ENCODE measurements at regions not wholly inside any gene's neighbourhood (a gene's known extent, or its start where the extent isn't known, plus 50 kb on each side); places are given as distances from the start of the nearest gene placed in this dataset.

DNA sequence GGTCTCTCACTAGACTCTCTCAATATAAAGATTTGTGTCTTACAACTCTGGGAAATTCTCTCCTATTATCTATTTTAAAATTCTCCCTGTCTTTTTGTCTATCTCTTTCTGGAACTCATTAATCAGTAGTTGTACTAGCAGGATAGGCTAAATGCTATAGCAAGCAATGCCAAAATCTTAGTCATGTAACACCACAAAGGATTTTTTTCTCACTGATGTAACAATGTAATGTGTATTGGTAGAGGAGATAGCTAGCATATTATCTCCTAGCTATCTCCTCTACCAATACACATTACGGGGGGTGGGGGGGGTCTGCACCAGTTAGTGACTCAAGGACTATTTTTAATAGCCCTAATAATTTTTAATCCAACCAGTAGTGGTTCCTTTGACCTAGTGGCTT lies 225.4 kb downstream of the KLHL28 start:
- TF ChIP-seq, protein P1, sequence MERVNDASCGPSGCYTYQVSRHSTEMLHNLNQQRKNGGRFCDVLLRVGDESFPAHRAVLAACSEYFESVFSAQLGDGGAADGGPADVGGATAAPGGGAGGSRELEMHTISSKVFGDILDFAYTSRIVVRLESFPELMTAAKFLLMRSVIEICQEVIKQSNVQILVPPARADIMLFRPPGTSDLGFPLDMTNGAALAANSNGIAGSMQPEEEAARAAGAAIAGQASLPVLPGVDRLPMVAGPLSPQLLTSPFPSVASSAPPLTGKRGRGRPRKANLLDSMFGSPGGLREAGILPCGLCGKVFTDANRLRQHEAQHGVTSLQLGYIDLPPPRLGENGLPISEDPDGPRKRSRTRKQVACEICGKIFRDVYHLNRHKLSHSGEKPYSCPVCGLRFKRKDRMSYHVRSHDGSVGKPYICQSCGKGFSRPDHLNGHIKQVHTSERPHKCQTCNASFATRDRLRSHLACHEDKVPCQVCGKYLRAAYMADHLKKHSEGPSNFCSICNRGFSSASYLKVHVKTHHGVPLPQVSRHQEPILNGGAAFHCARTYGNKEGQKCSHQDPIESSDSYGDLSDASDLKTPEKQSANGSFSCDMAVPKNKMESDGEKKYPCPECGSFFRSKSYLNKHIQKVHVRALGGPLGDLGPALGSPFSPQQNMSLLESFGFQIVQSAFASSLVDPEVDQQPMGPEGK (CRISPR knock-in tag; IDR thresholded peaks at IDR 0.05; ENCODE audit: borderline replicate concordance): no peak
- TF ChIP-seq ZNF565 (CRISPR knock-in tag; conservative IDR thresholded peaks at IDR 0.05; ENCODE audit: low read depth): no peak
- TF ChIP-seq ISL1 (CRISPR knock-in tag; IDR thresholded peaks at IDR 0.05): no peak
- no peak for TF ChIP-seq ZFP30 (CRISPR knock-in tag; IDR thresholded peaks at IDR 0.05)
- TF ChIP-seq GLIS3 (CRISPR knock-in tag; IDR thresholded peaks at IDR 0.05): no peak
- TF ChIP-seq, protein P2, sequence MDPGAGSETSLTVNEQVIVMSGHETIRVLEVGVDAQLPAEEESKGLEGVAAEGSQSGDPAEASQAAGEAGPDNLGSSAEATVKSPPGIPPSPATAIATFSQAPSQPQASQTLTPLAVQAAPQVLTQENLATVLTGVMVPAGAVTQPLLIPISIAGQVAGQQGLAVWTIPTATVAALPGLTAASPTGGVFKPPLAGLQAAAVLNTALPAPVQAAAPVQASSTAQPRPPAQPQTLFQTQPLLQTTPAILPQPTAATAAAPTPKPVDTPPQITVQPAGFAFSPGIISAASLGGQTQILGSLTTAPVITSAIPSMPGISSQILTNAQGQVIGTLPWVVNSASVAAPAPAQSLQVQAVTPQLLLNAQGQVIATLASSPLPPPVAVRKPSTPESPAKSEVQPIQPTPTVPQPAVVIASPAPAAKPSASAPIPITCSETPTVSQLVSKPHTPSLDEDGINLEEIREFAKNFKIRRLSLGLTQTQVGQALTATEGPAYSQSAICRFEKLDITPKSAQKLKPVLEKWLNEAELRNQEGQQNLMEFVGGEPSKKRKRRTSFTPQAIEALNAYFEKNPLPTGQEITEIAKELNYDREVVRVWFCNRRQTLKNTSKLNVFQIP (CRISPR knock-in tag; IDR thresholded peaks at IDR 0.05; ENCODE audit: borderline replicate concordance, low read depth): no peak
- no peak for TF ChIP-seq ARNTL (CRISPR knock-in tag; IDR thresholded peaks at IDR 0.05; ENCODE audit: borderline replicate concordance, low read depth)
- TF ChIP-seq, protein P3, sequence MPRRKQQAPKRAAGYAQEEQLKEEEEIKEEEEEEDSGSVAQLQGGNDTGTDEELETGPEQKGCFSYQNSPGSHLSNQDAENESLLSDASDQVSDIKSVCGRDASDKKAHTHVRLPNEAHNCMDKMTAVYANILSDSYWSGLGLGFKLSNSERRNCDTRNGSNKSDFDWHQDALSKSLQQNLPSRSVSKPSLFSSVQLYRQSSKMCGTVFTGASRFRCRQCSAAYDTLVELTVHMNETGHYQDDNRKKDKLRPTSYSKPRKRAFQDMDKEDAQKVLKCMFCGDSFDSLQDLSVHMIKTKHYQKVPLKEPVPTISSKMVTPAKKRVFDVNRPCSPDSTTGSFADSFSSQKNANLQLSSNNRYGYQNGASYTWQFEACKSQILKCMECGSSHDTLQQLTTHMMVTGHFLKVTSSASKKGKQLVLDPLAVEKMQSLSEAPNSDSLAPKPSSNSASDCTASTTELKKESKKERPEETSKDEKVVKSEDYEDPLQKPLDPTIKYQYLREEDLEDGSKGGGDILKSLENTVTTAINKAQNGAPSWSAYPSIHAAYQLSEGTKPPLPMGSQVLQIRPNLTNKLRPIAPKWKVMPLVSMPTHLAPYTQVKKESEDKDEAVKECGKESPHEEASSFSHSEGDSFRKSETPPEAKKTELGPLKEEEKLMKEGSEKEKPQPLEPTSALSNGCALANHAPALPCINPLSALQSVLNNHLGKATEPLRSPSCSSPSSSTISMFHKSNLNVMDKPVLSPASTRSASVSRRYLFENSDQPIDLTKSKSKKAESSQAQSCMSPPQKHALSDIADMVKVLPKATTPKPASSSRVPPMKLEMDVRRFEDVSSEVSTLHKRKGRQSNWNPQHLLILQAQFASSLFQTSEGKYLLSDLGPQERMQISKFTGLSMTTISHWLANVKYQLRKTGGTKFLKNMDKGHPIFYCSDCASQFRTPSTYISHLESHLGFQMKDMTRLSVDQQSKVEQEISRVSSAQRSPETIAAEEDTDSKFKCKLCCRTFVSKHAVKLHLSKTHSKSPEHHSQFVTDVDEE (CRISPR knock-in tag; IDR thresholded peaks at IDR 0.05): no peak
- TF ChIP-seq, protein P4, sequence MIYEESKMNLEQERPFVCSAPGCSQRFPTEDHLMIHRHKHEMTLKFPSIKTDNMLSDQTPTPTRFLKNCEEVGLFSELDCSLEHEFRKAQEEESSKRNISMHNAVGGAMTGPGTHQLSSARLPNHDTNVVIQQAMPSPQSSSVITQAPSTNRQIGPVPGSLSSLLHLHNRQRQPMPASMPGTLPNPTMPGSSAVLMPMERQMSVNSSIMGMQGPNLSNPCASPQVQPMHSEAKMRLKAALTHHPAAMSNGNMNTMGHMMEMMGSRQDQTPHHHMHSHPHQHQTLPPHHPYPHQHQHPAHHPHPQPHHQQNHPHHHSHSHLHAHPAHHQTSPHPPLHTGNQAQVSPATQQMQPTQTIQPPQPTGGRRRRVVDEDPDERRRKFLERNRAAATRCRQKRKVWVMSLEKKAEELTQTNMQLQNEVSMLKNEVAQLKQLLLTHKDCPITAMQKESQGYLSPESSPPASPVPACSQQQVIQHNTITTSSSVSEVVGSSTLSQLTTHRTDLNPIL (CRISPR knock-in tag; IDR thresholded peaks at IDR 0.05; ENCODE audit: low read depth): no peak
- TF ChIP-seq ZNF8 (CRISPR knock-in tag; IDR thresholded peaks at IDR 0.05): no peak

All from SK-N-SH treated with all-trans-retinoic acid at 6 μM for 48 hours (cell line).